HG03196 (cell line): ENCODE measurements at regions not wholly inside any gene's neighbourhood (a gene's known extent, or its start where the extent isn't known, plus 50 kb on each side); places are given as distances from the start of the nearest gene placed in this dataset.
"Not testable (repeated sequence)": the region's sequence is repeated elsewhere in the genome, so short reads cannot be mapped to it uniquely, and the experiment has no call there.

ENCODE experiments used
- ATAC-seq: cut with Tn5 transposase; IDR thresholded peaks from one replicate; pipeline ENCODE4 v1.9.1; 2021; ENCODE audit not compliant: unreplicated experiment

- ATAC-seq, result not testable (repeated sequence)
Measured at GRCh38 chr7:55743454-55743717, 119.2 kb downstream of the SEPTIN14 start.

GRCh38 chr7:55742651-55743453, 119.7 kb downstream of the SEPTIN14 start:
- ATAC-seq, result not testable (repeated sequence)

DNA sequence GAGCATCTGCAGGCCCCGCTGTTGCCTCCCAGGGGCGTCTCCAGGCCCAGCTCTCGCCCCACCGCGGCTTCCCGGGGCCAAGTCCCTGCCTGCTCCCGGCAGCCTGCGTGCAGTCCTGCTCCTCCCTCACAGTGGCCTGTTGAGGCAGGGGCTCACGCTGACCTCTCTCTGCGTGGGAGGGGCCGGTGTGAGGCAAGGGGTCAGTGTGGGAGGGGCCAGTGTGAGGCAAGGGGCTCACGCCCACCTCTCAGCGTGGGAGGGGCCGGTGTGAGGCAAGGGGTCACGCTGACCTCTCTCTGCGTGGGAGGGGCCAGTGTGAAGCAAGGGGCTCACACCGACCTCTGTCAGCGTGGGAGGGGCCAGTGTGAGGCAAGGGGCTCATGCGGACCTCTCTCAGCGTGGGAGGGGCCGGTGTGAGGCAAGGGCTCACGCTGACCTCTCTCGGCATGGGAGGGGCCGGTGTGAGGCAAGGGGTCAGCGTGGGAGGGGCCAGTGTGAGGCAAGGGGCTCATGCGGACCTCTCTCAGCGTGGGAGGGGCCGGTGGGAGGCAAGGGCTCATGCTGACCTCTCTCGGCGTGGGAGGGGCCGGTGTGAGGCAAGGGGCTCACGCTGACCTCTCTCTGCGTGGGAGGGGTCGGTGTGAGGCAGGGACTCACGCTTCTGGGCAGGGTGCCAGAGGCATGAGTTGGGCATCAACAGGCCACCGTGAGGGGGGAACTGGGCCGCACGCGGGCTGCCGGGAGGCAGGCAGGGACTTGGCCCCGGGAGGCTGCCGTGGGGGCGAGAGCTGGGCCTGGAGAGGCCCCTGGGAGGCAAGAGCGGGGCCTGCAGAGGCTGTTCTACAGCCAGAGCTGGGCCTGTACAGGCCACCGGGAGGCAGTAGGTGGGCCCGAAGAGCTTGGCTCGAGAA, 120.6 kb downstream of the SEPTIN14 start:
- ATAC-seq, result not testable (repeated sequence)

DNA sequence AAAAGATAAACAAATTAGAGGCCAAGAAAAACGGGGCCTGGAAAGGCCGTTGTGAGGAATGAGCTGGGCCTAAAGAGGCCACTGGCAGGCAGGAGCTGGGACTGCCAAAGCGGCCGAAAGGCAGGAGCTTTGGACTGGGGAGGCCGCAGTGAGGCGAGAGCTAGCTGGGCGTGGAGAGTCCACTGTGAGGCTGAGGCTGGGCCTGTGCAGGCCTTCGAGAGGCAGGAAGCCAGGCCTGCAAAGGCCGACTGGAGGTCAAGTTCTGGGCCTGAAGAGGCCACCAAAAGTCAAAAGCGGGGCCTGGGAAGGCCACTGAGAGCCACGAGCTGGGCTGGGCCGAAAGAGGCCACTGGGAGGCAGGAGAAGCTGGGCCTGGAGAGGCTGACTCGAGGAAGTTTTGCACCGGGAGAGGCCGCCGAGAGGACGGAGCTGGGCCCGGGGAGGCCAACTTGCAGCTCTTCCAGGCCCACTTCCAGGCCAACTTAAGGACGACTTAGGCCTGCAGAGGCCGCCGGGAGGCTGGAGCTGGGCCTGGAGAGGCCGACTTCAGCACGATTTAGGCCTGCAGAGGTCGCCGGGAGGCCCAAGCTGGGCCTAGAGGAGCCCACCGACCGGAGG, 121.8 kb downstream of the SEPTIN14 start:
- ATAC-seq, result not testable (repeated sequence)

DNA sequence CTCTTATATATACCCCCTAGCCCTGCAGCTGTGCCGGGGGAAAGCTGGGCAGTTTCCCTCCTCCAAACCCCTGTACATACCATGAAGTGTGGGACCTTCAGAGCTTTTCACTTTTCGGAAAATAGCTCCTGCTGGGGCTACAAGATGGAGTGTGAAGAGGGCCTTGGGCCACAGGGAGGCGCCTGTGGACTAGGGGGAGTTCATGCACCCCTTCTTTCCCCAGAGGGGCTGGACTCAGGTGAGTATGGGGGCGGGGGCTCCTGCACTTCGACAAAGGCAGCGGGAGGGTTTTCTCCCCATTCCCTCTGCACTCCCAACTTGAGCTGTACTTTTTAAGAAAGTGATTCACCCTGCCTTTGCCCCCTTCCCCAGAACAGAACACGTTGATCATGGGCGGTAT, 122.5 kb downstream of the SEPTIN14 start:
- not testable (repeated sequence) for ATAC-seq

DNA sequence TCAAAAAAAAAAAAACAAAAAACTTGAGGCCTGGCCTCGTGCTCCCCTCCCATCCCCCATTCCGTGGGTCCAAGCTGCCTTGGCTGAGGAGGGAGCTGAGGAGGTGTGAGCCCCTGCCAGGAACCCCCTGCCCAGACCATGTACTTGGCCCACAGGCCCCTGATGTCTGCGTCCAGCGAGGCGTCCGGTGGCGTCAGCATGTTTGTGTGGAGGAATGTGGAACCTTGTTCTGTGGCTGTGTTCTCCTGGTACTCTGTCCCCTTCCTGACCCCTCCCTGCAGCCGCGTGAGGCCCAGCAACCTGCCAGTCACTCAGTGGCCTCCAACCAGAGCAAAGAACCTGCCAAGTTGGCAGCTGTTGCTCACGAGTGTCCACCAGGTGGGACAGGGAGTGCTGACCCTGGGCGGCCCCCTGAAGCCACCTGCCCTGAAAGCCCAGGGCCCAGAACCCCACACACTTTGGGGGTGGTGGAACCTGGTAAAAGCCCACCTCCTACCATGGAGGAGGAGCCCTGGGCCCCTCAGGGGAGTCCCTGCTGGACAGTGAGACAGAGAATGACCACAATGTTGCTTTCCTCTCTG, 125.8 kb downstream of the SEPTIN14 start:
- ATAC-seq, result not testable (repeated sequence)

- no peak for ATAC-seq
Measured at GRCh38 chr7:55733241-55734140, 129.1 kb downstream of the SEPTIN14 start.

GRCh38 chr7:55731931-55732330, 130.6 kb downstream of the SEPTIN14 start:
- ATAC-seq, result no peak

DNA sequence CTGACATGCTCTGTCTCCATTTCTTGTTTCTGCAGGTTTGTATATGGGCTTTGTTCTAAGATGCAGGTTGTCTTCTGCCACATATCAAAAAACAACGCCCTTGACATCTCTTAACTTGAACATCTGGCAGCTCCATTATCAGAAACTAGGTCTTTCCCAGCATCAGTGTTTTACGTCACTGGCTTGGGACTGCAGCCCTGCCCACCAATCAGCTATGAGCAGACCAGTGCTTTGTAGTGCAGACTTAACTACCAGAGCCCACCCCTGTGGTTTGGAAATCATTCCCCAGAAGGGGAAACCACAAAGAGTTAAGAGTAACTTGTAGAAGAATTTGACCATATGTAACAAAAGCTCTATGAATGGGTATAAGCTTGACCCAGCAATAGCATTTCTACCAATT, 132.4 kb downstream of the SEPTIN14 start:
- no peak for ATAC-seq

GRCh38 chr7:55723621-55723941, 139.0 kb downstream of the SEPTIN14 start:
- ATAC-seq, result no peak

DNA sequence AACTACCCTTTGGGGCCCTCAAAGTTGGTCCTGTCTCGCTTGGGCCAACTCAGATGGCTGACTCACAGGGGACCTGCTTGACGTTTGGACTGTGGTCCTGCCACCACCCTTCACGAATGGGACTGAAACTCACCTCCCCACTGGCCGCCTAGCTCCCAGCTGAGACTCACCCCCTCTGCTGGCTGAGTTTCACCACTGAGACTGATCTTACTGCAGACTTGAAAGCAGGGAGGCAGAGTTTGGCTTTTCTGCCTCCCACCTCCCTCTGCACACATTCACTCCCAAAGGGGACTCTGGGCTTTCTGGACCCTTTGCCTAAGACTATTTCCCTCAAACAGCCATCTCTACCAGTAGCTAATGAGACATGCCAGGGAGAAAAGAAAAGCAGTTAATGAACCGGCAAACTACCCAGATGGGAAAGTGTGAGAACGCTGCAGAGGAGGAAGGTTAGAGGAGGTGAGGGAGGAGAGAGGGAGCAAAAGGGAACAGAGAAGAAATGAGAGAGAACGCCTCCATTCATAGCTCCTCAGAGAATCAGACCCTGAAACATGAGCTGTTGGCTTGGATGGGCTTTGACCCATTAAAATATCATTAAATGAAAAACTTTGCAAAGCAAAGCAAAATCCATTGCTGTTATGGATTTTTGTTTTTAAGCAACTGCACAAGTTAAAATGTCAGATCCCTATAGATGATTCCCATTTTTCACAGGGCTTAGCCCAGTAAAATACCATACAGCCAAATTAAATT, 139.5 kb downstream of the SEPTIN14 start:
- ATAC-seq, result peak; percentile 97

GRCh38 chr7:55721004-55721403, 141.5 kb downstream of the SEPTIN14 start:
- ATAC-seq, result not testable (repeated sequence)

DNA sequence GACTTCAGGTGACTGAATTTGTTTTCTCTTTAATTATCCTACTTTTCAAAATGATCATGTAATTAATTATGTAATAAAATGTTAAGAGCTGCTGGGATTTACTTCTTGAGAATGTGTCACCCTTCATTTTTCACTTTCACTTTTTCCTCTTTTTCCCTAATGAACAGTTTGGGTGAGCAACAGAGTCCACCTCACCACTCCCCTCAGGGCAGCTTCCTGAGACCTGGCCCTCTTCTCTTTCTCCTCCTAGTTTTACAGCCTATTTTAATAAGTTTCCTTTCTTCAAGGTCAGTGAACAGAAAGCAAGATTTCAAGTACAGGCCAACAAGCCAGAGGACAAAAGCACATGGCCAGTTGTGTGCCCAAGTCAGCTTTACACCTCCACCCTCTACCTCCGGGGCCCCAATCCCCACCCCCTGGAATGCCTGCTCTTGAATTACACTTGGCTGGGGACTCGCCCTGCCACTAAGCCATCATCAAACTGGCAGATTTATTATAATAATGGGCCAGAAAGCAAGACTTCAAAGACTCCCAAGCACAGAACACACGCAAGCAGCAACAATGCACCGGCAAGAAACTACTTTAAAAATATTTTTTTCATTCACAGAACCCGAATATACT, 143.1 kb upstream of the VOPP1 start:
- ATAC-seq, result not testable (repeated sequence)

DNA sequence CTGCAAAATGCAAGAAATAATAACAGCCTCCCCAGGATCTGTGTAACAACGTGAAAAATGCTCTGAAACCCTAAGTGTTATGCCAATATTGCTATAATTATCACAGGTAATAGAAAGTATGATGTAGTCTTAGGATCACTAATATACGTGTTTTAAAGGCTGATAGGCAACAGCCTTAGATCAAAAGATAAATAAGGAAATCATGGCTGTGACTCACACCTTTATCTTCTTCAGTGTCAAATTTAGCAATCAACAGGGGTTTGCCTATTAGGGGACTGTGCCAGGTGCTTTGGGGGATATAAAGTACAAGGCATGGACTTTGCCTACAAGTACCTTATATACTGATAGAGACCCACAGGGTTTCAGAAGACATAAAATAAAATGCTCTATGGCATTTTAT, 142.1 kb upstream of the VOPP1 start:
- ATAC-seq, result not testable (repeated sequence)

GRCh38 chr7:55710312-55710711, 138.0 kb upstream of the VOPP1 start:
- ATAC-seq, result not testable (repeated sequence)

- not testable (repeated sequence) for ATAC-seq
Measured at GRCh38 chr7:55708028-55708427, 135.7 kb upstream of the VOPP1 start.

DNA sequence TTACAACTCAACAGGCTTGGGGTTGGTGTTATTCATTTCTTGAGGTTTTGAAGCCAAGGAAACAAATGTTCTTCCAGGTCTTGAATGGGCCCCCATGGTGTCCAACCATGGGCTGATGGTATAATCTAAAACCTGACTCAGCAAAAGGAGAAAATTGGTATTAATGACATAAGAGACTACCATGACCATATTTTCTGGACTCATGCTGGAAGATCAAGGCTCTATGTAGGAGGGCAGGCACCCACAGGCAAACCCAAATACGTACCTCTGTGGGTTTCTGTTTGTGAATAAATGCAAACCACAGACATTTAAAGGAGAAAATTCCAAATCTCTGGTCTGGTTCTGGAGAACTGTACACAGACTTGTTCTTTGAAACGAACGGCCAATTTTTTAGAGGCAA, 135.1 kb upstream of the VOPP1 start:
- ATAC-seq, result not testable (repeated sequence)

GRCh38 chr7:55706451-55707195, 134.3 kb upstream of the VOPP1 start:
- ATAC-seq, result not testable (repeated sequence)
